HG02642 (cell line): ENCODE measurements at regions not wholly inside any gene's neighbourhood (a gene's known extent, or its start where the extent isn't known, plus 50 kb on each side); places are given as distances from the start of the nearest gene placed in this dataset.
"Not testable (repeated sequence)": the region's sequence is repeated elsewhere in the genome, so short reads cannot be mapped to it uniquely, and the experiment has no call there.

Source experiments
- ATAC-seq: cut with Tn5 transposase; IDR thresholded peaks from one replicate; pipeline ENCODE4 v1.9.1; 2021; ENCODE audit warnings: mild to moderate bottlenecking; ENCODE audit not compliant: unreplicated experiment, poor library complexity

GRCh38 chr18:10161315-10161714 lies 247.5 kb downstream of the VAPA start:
- ATAC-seq, result no peak

DNA sequence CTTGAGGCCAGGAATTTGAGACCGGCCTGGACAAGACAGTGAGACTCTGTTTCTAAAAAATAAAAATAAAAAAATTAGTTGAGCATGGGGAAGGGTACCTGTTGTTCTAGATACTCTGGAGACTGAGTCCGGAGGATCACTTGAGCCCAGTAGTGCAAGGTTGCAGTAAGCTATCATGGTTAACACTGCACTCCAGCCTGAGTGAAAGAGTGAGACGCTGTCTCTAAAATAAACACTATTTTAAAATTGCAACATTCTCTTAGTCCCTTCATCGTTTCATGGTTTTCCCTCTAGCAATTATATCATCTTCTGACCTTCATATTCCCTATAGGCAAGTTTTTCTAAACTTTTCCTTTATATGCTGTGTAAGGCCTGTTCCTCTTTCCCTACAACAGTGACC lies 248.5 kb downstream of the VAPA start:
- no peak for ATAC-seq

DNA sequence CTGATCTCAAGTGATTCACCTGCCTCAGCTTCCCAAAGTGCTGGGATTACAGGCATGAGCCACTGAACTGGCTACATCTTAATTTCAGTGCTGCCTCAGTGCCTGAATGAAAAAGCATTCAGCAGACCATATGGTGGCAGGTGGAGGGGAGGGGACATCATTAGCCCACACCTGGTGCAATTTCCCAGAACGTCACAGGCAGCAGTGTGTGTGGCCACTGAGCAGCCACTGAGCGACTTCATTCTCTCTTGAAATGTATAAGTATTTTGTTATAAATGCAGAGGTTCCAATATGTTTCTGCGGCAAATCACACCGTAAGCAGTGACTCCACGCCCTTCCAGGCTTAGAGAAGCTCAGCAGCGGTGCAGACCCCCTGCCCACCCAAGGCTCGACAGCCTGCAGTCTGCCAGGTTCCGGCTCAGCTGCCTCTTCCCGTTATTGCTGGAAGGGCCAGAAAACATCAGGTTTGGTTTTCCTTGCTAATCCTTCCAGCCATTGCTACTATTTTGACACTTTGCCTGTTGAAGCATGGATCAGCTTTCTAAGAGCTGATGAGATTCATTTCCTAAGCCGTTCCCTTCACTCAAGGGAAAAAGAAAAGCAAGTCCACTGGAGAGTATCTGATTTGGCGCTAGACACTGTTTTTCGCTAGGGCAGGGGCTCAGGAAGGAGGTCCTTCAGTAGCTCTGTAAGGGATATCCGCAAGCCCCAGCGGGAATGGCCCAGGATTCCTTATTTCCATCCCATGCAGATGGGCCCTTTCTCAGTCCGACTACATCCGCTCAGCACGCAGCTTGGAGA lies 250.7 kb downstream of the VAPA start:
- ATAC-seq, result no peak

- ATAC-seq, result no peak
These were observed 252.5 kb downstream of the VAPA start for GRCh38 chr18:10166164-10166807.

GRCh38 chr18:10167759-10168158 lies 253.9 kb downstream of the VAPA start:
- ATAC-seq, result no peak

- no peak for ATAC-seq
These were observed 254.7 kb downstream of the VAPA start for GRCh38 chr18:10168477-10168876.

DNA sequence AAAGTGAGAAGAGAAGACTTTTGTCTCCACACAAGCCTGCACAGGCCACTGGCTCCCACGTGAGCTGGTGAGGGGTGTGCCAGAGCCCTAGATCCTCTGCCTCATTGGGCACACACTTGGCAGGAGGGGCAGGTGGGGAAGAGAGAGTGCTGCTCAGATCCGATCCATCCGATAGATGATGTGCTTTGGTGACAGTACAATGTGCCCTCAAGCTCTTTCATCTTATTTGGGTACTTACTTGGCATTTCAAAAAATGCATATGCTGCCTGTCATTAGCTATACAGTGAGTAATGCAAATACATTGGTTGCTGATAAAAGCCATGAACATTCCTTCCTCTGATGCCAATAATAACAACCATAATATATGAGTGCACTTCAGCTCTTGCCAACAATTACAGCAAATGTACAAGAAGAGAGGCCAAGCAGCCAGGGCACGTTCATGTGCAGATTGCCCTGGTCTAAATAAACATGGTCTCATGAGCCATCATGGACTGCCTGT lies 255.3 kb downstream of the VAPA start:
- ATAC-seq, result no peak

- ATAC-seq, result no peak
These were observed 256.0 kb downstream of the VAPA start for GRCh38 chr18:10169814-10170213.

GRCh38 chr18:10170375-10170774 lies 256.6 kb downstream of the VAPA start:
- no peak for ATAC-seq

DNA sequence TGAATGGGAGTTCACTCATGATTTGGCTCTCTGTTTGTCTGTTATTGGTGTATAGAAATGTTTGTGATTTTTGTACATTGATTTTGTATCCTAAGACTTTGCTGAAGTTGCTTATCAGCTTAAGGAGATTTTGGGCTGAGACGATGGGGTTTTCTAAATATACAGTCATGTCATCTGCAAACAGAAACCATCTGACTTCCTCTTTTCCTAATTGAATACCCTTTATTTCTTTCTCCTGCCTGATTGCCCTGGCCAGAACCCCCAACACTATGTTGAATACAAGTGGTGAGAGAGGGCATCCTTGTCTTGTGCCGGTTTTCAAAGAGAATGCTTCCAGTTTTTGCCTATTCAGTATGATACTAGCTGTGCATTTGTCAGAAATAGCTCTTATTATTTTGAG lies 261.5 kb downstream of the VAPA start:
- ATAC-seq, result not testable (repeated sequence)

DNA sequence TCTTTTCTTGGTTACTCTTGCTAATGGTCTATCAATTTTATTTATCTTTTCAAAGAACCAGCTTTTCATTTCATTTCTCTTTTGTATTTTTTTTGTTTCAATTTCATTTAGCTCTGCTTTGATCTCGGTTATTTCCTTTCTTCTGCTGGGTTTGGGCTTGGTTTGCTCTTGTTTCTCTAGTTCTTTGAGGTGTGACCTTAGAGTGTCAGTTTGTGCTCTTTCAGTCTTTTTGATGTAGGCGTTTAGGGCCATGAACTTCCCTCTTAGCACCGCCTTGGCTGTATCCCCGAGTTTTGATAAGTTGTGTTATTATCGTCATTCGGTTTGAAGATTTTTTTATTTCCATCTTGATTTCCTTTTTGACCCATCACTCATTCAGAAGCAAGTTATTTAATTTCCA lies 265.5 kb downstream of the VAPA start:
- not testable (repeated sequence) for ATAC-seq

- ATAC-seq, result no peak
These were observed 268.3 kb downstream of the VAPA start for GRCh38 chr18:10182009-10182624.

DNA sequence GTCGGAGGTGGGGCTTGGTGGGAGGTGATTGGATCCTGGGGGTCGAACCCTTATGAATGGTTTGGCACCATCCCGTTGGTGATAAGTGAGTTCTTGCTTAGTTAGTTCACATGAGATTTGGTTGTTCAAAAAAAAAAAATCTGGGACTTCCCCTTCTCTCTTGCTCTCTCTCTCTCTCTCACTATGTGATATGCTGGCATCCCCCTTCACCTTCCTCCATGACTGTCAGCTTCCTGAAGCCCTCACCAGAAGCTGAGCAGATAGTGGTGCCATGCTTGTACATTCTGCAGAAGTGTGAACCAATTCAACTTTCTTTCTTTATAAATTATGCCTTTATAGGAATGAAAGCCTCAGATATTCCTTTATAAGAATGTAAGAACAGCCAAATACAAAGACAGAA lies 269.7 kb upstream of the APCDD1 start:
- no peak for ATAC-seq

- no peak for ATAC-seq
These were observed 265.2 kb upstream of the APCDD1 start for GRCh38 chr18:10188971-10189810.

GRCh38 chr18:10190564-10190963 lies 263.9 kb upstream of the APCDD1 start:
- ATAC-seq, result no peak

DNA sequence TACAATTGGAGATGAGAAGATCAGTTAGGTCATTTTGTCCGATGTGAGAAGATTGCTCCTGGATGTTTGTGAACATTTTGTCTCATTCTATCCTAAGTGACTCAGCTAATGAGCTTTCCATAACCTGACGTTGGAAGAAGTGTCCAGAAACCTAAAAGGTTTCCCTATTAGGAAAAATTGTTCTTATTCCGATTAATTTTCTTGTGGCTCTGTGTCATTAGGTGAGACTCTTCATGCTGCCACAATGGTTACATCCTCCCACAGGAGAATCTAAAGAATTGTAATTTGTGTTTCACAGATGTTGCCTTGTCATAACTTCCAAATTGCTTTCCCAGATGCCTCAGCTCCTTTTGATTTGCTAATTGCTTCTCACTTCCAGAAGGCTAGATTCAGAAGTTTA lies 261.0 kb upstream of the APCDD1 start:
- no peak for ATAC-seq

- ATAC-seq, result no peak
These were observed 259.8 kb upstream of the APCDD1 start for GRCh38 chr18:10194592-10194991.

DNA sequence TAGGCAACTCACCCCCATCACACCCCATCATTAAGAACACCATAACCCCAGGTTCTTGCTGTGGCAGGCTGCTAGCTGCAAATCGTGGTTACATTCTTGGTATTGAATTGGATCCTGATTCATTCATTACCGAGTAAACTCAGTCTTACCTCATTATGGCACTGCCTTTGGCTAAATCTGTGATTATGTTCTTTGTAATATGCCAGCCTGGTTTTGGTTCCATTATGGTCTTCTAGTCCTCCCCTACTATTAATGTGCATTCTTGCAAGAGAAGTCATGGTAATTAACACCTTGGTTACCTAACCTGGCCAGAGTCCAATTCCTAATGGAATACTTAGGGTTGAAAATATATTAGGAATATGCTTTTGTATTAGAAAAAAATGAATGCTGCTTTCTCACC lies 258.9 kb upstream of the APCDD1 start:
- ATAC-seq, result no peak

DNA sequence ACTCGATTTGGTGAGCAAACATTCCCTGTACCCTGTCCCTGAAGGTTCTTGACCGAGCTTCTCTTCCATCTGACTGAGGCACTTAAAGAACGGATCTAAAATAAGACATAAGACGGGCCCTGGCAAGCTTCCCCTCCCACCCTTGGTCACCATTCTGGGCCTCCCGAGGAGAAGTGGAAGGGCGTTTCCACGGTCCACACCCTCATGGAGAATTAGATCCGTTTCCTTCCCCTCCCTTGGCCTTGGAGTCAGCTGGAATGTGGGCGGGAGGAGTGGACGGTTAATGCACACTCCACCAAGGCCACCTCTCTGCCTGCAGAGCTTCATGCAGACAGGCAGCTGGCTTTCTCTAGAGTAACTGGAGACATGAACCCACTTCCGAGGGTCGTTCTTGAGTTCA lies 257.3 kb upstream of the APCDD1 start:
- no peak for ATAC-seq

- ATAC-seq, result no peak
These were observed 253.2 kb upstream of the APCDD1 start for GRCh38 chr18:10201226-10201625.

- ATAC-seq, result no peak
These were observed 252.8 kb upstream of the APCDD1 start for GRCh38 chr18:10201659-10202058.
